Fibroblast of lung (primary cell): ENCODE measurements at regions not wholly inside any gene's neighbourhood (a gene's known extent, or its start where the extent isn't known, plus 50 kb on each side); places are given as distances from the start of the nearest gene placed in this dataset.

Experiments used
- DNase-seq, 2 donors: peaks; one replicate each; pipeline versions ENCODE4 v3.0.0 to v3.0.0-alpha.2; 2010; ENCODE audit warnings: low read depth in 2 of 2
- H2AFZ ChIP-seq: 2 replicates; pipeline ENCODE4 v1.5.1; 2012; ENCODE audit warnings: low read length, control low read depth, inconsistent platforms
- H3K27ac ChIP-seq: 2 replicates; pipeline ENCODE4 v1.5.1; 2011; ENCODE audit warnings: low read length, control low read depth; ENCODE audit not compliant: insufficient read depth
- H3K27me3 ChIP-seq: 2 replicates; pipeline ENCODE4 v1.5.1; 2011; ENCODE audit warnings: mild to moderate bottlenecking, low read length; ENCODE audit not compliant: control insufficient read depth, insufficient read depth
- H3K36me3 ChIP-seq: 2 replicates; pipeline ENCODE4 v1.5.1; 2011; ENCODE audit warnings: low read length; ENCODE audit not compliant: control insufficient read depth, insufficient read depth
- H3K4me1 ChIP-seq: 2 replicates; pipeline ENCODE4 v1.5.1; 2011; ENCODE audit warnings: low read length; ENCODE audit not compliant: control insufficient read depth, insufficient read depth; ENCODE audit errors: extremely low read depth
- H3K4me2 ChIP-seq: 2 replicates; pipeline ENCODE4 v1.5.1; 2011; ENCODE audit warnings: low read length, control low read depth; ENCODE audit not compliant: insufficient read depth; ENCODE audit errors: extremely low read depth
- H3K4me3 ChIP-seq, 4 experiments: fragments of 200-600 bp in 1 of 4; sonication (generic) in 1 of 4; replicated peaks in 1 of 4; 2 replicates each; pipeline ENCODE4 v1.5.1; 2011 to 2016; ENCODE audit warnings: low read length in 4 of 4, low read depth in 3 of 4, mild to moderate bottlenecking in 3 of 4, control low read depth in 2 of 4, inconsistent platforms in 1 of 4, mixed read lengths in 1 of 4; ENCODE audit not compliant: insufficient read depth in 1 of 4; ENCODE audit errors: control extremely low read depth in 1 of 4
- H3K79me2 ChIP-seq: 2 replicates; pipeline ENCODE4 v1.5.1; 2012; ENCODE audit warnings: mild to moderate bottlenecking, low read length, inconsistent platforms; ENCODE audit not compliant: control insufficient read depth, insufficient read depth
- H3K9ac ChIP-seq: 2 replicates; pipeline ENCODE4 v1.5.1; 2011; ENCODE audit warnings: mild to moderate bottlenecking, low read length, control low read depth; ENCODE audit not compliant: insufficient read depth
- H3K9me3 ChIP-seq: 2 replicates; pipeline ENCODE4 v1.5.1; 2012; ENCODE audit warnings: low read depth, low read length; ENCODE audit not compliant: control insufficient read depth, insufficient read depth
- H4K20me1 ChIP-seq: 2 replicates; pipeline ENCODE4 v1.5.1; 2011; ENCODE audit warnings: low read length; ENCODE audit not compliant: control insufficient read depth, insufficient read depth; ENCODE audit errors: extremely low read depth
- EZH2 ChIP-seq: IDR thresholded peaks from 2 replicates; pipeline ENCODE4 v1.5.1; 2012; ENCODE audit warnings: low read length, control low read depth, mild to moderate bottlenecking; ENCODE audit errors: missing control alignments
- TF ChIP-seq, protein P1 (sequence below), 2 donors: IDR thresholded peaks in 1 of 2; conservative IDR thresholded peaks in 1 of 2; 1 replicate in 1 of 2; 2 replicates in 1 of 2; pipeline ENCODE4 v1.5.1; 2011 to 2012; ENCODE audit warnings: low read length in 2 of 2, control low read depth in 1 of 2, inconsistent platforms in 1 of 2, low read depth in 1 of 2, mild to moderate bottlenecking in 1 of 2

DNA sequence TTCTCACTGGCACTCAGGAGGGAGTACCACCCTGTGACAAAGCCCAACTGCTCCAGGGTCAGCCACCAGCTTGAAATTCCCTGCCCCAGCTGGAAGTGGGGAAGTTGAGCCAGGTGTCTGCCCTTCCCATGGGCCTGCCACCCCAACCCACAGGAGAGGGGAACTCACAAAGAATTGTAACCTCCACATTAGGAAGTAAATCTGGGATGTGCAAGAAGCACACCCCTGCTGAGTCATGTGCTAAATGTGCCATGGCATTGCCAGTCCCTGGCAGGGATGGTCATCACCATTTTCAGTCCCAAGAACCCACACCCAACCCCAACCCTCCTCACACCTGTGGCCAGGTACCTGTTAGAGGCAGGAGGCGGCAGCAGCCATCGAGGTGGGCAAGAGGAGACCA is 165.2 kb upstream of the THBS1 start:
- H2AFZ ChIP-seq: no peak overlapping the region
- H3K9ac ChIP-seq: no peak overlapping the region
- no peaks in the 10 kb centered on the region for H3K27me3 ChIP-seq
- no peaks in the 10 kb centered on the region for H3K9me3 ChIP-seq
- H4K20me1 ChIP-seq: no peaks in the 10 kb centered on the region
- DNase-seq: no peak
- no peaks in the 10 kb centered on the region for H3K36me3 ChIP-seq
- no peak overlapping the region for H3K4me2 ChIP-seq
- no peak for TF ChIP-seq EZH2
- TF ChIP-seq, protein P1, sequence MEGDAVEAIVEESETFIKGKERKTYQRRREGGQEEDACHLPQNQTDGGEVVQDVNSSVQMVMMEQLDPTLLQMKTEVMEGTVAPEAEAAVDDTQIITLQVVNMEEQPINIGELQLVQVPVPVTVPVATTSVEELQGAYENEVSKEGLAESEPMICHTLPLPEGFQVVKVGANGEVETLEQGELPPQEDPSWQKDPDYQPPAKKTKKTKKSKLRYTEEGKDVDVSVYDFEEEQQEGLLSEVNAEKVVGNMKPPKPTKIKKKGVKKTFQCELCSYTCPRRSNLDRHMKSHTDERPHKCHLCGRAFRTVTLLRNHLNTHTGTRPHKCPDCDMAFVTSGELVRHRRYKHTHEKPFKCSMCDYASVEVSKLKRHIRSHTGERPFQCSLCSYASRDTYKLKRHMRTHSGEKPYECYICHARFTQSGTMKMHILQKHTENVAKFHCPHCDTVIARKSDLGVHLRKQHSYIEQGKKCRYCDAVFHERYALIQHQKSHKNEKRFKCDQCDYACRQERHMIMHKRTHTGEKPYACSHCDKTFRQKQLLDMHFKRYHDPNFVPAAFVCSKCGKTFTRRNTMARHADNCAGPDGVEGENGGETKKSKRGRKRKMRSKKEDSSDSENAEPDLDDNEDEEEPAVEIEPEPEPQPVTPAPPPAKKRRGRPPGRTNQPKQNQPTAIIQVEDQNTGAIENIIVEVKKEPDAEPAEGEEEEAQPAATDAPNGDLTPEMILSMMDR (conservative IDR thresholded peaks at IDR 0.05 in 1 of 2, IDR thresholded peaks at IDR 0.05 in 1 of 2; ENCODE audit: low read depth in 1 of 2, low read length in 2 of 2): no peak
- no peak overlapping the region for H3K4me3 ChIP-seq
- H3K27ac ChIP-seq: no peak overlapping the region
- no peaks in the 10 kb centered on the region for H3K79me2 ChIP-seq
- H3K4me1 ChIP-seq: no peaks in the 10 kb centered on the region

DNA sequence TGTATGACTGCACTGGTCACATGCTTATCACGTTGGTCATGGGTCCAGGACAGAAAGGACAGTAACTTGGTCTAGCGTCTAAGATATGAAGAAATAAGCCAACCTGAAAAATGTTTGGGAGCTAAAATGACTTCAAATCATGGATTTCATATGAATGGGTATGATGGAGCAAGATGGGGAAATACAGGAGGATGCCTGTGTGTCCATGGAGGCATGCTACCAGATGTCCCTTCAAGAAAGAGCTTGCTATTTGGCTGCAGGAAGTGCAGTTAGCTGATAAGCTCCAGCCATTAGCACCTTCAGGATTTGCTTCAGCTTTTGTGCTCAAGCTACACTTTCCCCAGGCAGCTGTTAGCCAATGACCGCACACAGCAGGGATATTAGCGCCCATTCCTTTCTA is 164.6 kb upstream of the THBS1 start:
- Histone ChIP-seq H3K9ac (no peak overlapping the region), H3K4me1 (no peaks in the 10 kb centered on the region), H3K4me3 (no peak overlapping the region), H3K9me3 (no peaks in the 10 kb centered on the region), H3K27ac (no peak overlapping the region), H3K27me3 (no peaks in the 10 kb centered on the region), H3K79me2 (no peaks in the 10 kb centered on the region), H3K4me2 (no peak overlapping the region), H4K20me1 (no peaks in the 10 kb centered on the region), H2AFZ (no peak overlapping the region), H3K36me3 (no peaks in the 10 kb centered on the region)
- TF ChIP-seq EZH2: no peak
- TF ChIP-seq, protein P1 (conservative IDR thresholded peaks at IDR 0.05 in 1 of 2, IDR thresholded peaks at IDR 0.05 in 1 of 2; ENCODE audit: low read depth in 1 of 2, low read length in 2 of 2): no peak
- DNase-seq: no peak

DNA sequence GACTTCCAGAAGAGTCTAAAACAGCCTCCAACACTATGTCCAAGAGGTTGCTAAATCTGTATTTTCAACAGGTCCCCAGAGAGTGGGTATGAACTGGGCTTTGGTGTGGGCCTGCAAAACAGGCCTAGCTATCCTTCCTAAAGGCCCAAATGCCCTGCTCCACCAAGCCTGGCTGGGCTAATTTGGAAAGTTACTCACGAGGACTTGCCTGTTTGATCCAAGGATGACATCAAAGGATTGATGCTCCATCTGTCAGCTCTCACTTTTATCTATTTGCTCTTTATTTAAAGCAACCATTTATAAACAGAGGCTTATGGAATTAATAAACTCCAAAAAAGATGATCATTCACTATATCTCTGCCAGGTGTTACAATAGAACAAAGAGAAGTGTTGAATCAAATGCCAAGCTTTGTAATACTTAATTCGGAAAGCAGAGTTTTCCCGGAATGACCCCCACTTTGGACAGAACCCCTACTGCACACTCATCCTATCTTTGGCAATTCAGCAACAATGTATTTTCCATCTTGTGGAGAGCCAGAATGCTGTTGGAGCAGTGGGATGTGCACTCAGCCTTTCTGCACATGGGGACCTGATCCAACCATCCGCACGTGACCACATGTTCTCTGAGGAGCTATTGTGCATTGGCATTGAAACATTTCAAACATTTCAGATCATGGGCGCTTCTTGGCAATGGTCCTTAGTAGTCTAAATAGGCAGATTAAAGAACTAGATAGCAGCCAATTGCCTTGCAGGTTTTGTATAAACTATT is 163.3 kb upstream of the THBS1 start:
- Histone ChIP-seq H4K20me1 (no peaks in the 10 kb centered on the region), H3K9me3 (no peaks in the 10 kb centered on the region), H3K4me2 (no peak overlapping the region), H3K79me2 (no peaks in the 10 kb centered on the region), H3K9ac (no peak overlapping the region), H3K4me1 (no peaks in the 10 kb centered on the region), H3K36me3 (no peaks in the 10 kb centered on the region), H3K4me3 (no peak overlapping the region), H3K27ac (no peak overlapping the region), H3K27me3 (no peaks in the 10 kb centered on the region), H2AFZ (no peak overlapping the region)
- TF ChIP-seq, protein P1 (conservative IDR thresholded peaks at IDR 0.05 in 1 of 2, IDR thresholded peaks at IDR 0.05 in 1 of 2; ENCODE audit: low read depth in 1 of 2, low read length in 2 of 2): no peak
- no peak for TF ChIP-seq EZH2
- no peak for DNase-seq
